ENCODE measurements at regions not wholly inside any gene's neighbourhood (a gene's known extent, or its start where the extent isn't known, plus 50 kb on each side); places are given as distances from the start of the nearest gene placed in this dataset.

DNA sequence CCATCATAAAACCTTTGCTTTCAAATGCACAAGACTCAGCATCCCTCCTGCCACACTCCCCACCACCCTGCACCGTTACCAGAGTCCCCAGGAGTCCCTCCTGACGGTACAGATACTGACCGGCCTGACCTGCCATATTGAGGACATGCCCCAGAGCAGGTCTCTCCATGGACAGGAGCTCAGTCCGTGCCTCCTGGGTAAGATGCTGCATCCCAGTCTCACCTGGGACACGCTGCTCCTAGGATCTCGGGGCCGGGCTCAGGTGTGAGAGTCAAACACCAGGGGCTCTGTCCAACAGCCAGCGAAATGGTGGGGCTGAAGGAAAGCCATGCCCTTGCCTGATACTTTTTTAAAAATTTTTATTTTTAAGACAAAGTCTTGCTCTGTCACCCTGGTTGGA is 328.3 kb downstream of the SHANK2 start:
- ATAC-seq, result no peak
- intact Hi-C loops (cut with DNase I), result no loop called here
- no peak for DNase-seq (ENCODE audit: low spot score)

DNA sequence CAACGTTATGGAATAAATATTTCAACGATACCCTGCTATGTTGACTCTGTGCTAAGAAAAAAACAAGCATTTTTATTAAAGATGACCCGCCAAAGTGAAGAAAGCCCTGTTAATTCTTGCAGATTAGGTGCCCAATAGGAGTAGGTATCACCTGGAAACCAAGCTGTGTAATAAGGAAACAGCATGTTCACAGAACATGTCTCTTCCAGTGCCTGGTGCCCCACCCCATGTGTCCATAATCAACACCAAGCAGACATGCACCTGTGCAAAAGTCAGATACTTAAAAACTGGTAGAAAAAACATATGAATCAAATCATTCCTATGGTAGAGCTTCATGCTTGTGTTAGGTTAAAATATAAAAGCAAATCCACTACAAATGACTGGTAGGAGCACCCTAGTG is 327.1 kb downstream of the SHANK2 start:
- no peak for DNase-seq (ENCODE audit: low spot score)
- no peak for ATAC-seq
- intact Hi-C loops (cut with DNase I), result no loop called here

DNA sequence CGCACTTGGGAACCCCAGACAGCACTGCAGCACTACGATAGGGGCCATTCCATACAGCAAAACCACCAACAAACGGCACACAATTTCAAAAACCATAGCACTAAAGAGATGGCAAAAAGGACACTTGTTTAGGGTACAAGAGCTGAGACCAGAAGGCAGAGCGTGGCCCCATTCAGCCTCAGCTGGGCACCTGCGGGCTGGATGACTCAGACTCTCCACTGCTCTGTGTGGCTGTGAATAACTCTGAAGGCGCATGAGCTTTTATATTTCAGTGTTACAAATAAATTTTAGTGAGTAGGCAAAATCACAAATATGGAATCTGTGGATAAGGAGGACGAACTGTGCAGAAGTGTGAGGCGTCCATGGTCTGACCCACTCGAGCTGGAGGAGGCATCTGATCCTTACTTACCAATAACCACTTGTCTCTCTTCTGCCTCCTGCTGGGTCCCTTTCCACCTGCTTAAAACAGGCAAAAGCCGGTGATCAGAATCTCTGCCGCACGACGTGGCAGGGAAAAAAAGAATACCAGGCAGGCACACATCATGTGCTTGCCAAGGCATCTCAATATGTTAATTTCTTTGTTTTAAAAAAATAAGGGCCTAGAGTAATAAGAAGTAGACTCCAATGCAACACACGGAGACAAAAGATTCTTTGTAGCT is 325.7 kb downstream of the SHANK2 start:
- no peak for ATAC-seq
- DNase-seq (ENCODE audit: low spot score), result no peak
- intact Hi-C loops (cut with DNase I), result no loop called here

DNA sequence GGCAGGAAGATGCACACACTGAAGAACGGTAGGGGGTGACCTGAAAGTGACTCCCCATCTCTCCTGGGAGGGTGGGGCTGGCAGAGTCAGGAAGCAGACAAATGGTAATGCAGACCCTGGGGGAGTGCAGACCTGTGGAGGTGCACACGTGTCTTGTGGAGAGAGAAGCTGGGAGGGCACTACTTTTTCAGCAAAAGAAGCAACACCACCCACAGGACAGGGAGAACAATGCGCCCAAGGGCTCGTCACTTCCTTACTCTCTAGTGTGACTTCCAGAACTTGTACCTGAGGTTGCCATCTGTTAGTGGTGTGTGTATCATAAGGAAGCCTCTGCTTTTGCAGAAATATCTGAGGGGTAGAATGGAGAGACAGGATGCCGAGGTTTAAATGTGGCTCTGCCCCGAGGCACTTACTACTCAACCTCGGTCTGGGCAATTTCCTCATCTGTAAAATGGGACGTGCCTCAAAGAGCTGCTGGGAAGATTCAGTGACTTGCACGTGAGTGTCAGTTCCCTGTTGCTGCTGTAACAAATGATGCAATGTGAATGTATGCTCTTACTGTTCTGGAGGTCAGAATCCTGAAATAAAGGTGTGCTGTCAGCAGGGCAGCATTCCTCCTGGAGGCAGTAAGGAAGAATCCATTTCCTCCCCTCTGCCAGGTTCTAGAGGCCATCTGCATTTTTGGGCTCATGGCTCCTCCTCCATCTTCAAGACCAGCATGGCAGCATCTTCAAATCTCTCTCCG is 323.4 kb downstream of the SHANK2 start:
- ATAC-seq (no peak), DNase-seq (ENCODE audit: low spot score) (no peak)
- intact Hi-C loops (cut with DNase I), result no loop called here

DNA sequence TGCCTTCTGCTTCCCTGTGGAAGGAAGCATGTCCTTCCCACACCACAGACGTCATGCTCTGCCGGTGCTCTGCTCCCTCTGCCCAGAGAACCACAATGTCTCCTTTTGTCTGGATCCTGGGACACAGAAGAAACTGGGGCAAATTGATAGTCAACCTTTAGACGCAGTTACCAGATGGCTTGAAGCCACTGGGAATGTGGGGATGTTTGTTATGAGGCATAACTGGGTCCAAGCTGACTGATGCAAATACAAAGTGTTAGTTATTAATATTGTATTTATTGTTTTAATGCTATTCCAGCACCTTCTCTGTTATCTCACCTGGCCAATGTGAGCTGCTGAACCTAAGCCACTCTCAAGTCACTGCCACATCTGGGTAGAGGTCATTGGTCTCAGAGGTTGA is 322.2 kb downstream of the SHANK2 start:
- intact Hi-C loops (cut with DNase I), result no loop called here
- DNase-seq (ENCODE audit: low spot score), result no peak
- no peak for ATAC-seq

DNA sequence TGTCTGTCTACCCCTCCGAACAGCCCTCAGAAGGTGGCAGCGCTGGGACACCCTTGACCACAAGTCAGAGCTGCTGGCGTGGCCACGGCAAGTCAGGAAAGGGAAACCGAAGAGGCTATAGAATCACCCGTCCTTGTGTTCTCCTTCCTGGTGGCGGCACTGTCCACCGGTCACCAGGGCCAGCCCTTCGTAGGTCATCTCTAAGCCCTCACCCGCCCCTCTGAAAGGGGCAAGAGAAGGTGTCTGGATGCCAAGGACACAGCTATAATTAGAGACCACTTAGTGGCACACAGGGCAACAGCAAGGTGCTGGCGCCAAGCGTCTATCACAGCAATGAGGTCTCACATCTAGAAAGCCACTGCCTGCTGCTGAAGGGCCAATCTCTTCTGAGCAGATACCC is 320.9 kb downstream of the SHANK2 start:
- no peak for DNase-seq (ENCODE audit: low spot score)
- intact Hi-C loops (cut with DNase I), result no loop called here
- no peak for ATAC-seq

DNA sequence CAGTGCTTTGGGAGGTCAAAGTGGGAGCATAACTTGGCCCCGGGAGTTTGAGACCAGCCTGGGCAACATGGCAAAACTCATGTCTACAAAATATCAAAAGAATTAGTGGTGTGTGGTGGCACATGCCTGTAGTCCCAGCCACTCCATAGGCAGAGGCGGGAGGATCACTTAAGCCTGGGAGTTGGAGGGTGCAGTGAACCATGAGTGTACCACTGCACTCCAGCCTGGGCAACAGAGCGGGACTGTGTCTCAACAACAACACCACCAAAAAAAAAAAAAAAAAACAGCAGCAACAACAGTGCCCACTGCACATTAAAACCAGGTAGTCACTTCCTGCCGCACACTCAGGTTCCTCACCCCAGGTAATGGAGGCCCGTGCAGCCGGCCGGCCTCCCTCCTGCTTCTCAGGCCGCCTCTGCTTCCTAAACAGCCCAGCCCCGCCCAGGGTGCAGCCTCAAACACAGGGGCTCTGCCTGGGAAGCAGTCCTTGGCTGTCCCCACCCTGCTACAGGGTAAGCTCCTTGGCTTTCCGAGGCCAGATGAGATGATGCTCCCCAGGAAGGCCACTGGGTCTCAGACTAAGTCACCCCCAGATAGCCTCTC is 318.3 kb downstream of the SHANK2 start:
- DNase-seq (ENCODE audit: low spot score), result no peak
- intact Hi-C loops (cut with DNase I), result no loop called here
- no peak for ATAC-seq

DNA sequence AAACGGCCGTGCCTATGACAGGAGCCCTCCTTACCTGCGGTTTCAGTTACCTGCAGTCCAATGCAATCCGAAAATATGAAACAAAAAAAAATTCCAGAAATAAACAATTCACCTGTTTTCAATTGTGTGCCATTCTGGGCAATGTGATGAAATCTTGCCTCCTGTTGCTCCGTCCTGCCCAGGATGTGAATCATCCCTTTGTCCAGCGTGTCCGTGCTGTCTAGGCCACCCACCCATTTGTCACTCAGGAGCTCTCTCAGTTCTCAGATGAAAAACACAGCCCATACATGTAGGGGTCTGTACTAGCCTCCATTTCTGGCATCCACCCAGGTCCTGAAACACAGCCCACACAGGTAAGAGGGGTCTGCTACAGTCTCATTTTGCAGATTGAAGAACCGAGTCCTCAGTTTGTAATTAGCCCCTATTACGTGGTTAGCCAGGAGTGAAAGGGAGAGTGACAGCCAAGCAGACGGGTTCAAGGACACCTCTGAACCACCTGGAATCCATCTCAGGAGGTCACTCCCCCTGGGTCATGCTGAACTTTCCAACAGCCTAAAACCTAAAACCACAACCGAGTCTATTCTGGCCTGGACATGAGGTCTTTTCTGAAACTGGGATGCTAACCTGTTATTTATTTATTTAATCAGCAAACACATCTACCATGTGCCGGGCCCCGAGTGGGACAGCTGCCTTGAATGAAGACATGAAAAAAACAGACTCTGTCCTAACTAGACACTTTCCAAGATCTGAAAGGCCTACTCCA is 317.2 kb downstream of the SHANK2 start:
- intact Hi-C loops (cut with DNase I), result no loop called here
- DNase-seq (ENCODE audit: low spot score) (no peak), ATAC-seq (no peak)

DNA sequence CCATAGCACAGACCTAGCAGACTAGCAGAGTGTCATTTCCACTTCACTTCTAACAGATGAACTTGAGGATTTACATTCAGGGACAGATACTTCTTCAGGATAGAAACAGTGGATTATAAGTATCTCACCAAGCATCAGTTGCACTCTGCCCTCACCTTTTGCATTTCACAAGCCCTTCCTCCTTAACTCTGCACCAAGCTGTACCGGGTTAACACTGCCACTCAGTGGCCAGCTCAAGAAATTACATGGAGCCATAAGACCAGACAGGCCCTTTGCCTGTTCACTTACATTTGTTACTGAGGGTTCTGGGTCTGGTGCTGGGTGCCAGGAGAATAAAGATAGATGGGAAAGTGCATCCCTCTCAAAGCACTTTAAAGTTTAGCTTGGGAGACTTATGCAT is 309.8 kb downstream of the SHANK2 start:
- intact Hi-C loops (cut with DNase I), result no loop called here
- DNase-seq (ENCODE audit: low spot score) (no peak), ATAC-seq (no peak)

DNA sequence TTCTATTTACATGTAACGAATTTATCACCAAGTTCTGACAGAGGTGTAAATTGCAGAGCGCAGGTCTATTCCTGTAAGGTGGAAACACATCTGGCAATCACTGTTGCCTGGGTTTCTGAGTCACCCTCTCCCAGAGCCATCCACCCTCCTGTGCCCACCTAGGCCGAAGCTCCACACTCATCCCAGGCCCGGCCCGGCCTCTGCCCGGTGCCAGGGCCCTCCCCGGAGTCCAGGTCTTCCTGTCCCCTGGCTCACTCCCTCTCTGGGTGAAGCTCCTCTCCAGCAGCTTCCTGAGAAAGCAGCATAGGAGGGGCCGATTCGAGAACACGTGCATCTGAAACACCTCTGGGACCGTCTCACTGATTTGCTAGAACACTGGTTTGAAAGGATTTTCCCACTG is 308.2 kb downstream of the SHANK2 start:
- ATAC-seq, result no peak
- DNase-seq (ENCODE audit: low spot score), result no peak
- intact Hi-C loops (cut with DNase I), result no loop called here

DNA sequence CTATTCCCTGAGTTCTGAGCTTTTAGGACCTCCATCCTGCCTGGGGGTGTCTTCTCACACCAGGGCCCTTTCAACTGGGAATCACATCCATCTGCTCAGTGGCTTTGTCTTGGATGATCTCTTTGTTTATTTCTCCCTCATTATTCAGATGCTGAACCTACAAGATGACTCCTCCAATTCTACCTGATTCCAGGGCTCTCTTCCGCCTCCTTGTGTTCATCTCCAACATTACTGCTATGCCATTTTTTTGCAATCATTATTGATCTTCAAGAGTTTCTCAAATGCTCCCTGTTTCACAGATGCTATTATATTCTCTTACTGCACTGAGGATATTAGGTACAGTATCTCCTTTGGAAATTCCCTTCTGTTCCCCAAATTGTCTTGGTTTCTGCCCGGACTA is 307.7 kb downstream of the SHANK2 start:
- no peak for DNase-seq (ENCODE audit: low spot score)
- ATAC-seq, result no peak
- intact Hi-C loops (cut with DNase I), result no loop called here

DNA sequence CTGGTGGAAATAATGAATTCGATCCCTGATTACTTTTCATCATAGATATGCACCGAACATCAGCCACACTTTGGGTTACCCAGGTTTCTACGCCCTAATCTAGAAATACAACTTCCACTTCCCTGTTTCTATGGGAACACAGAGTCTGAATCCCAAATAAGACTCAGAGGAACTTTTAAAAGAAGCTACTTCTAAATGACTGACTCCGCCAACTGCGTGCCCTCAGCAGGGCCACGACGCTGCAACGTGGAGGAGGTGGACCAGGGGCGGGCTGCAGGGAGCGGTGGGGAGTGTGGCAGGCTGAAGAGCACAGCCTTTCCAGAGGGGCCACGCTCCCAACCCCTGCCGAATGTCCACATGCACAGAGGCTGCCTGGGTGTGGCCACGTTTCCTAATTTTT is 304.0 kb downstream of the SHANK2 start:
- ATAC-seq (no peak), DNase-seq (ENCODE audit: low spot score) (no peak)
- intact Hi-C loops (cut with DNase I), result no loop called here

DNA sequence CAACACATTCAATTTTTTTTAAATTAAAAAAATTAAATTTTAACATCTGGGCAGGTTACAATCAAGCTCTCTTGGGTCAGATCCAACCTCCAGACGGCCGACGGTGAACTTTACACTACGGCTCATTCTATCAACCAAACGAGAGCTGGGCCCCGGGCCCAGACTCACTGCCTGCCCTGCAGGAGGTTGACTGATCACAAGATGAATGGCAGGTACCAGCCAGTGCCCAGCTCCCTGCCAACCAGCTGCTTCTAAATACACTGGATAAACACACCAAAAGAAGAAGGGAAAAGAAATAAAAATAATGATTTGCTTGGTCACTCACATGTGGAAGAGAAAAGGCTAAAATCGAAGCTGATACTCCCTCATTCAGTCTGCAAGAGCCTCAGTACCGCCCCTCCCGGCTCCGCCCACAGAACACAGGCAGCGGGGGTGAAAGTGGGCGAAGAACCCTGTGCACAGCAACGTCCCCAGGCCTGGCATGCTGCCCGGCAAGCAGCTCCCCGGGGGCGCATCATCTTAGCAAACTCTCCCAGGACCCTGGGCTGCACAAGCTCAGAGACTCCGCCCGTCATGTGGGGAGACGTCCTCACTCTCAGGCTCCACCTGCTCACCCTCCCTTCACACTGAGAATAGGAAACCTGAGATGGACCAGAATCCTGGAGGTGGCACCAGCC is 303.4 kb downstream of the SHANK2 start:
- ATAC-seq (no peak), DNase-seq (ENCODE audit: low spot score) (no peak)
- intact Hi-C loops (cut with DNase I), result no loop called here

DNA sequence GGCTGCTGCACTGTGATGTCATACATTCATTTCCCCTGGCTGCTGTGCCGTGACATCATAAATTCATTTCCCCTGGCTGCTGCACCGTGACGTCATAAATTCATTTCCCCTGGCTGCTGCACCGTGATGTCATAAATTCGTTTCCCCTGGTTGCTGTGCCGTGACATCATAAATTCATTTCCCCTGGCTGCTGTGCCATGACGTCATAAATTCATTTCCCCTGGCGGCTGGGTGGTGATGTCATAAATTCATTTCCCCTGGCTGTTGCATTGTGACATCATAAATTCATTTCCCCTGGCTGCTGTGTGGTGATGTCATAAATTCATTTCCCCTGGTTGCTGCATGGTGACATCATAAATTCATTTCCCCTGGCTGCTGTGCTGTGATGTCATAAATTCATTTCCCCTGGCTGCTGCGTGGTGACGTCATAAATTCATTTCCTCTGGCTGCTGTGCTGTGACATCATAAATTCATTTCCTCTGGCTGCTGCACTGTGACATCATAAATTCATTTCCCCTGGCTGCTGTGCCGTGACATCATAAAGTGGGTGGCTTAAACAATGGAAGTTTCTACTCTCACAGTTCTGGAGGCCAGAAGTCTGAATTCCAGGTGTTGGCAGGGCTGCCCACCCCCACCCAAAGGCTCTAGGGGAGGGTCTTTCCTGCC is 301.1 kb downstream of the SHANK2 start:
- DNase-seq (ENCODE audit: low spot score) (no peak), ATAC-seq (no peak)
- intact Hi-C loops (cut with DNase I), result no loop called here

DNA sequence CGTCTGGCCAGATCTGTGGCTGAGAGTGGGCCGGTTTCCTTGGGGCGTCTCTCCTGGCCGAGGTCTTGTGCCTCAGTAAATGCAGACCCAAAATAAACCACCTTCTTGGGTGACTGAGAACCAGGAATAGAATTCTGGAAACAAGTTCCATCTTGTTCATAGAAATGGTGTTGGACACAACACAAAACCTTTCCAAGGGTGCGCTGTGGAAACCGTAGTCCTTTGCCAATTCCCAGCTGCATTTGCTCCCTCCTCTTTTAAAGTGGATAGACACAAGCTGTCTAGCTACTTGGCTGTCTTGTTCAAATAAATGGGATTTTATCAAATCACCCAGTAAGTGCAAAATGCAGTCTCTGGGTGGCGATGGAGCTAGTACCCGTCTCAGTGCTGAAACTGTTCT is 300.2 kb downstream of the SHANK2 start:
- ATAC-seq (no peak), DNase-seq (ENCODE audit: low spot score) (no peak)
- intact Hi-C loops (cut with DNase I), result no loop called here

DNA sequence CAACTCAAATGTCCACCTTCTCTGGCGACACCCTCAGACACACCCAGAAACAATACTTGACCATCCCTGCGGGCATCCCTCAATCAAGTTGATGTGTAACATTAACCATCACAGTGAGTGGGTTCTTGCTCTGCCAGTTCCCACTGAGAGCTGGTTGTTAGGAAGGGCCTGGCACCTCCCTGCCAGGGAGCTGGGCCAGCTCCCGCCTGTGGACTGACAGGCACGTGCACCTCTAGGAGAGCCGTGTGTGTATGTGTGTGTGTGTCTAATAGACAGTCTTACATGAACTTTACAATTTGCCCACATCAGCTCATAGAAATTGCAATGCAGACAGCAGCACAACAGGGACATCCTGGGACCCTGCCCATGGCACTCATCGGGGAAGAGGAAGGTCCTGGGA is 298.7 kb downstream of the SHANK2 start:
- no peak for ATAC-seq
- no peak for DNase-seq (ENCODE audit: low spot score)
- intact Hi-C loops (cut with DNase I), result no loop called here

DNA sequence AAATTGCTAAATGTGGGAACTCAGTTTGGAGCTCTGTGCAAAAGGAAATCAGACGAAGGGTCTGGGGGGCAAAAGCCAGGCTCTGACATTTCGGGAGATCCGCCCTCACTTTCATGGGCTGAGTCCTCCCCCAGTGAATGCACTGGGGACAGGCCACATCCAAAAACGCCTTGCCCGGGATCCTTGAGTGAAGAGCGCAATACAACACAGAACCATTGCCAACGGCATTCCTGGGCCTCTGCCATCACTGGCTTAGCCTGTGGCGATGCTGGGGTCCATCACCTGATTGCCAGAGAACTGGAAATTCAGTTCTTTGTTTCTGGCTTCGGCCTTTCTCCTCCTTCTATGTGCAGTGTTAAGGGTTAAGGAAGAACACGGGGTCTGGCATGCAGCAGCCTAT is 297.9 kb downstream of the SHANK2 start:
- ATAC-seq, result no peak
- no peak for DNase-seq (ENCODE audit: low spot score)
- intact Hi-C loops (cut with DNase I), result no loop called here

Data from sciatic nerve (tissue), 2 donors.